HL-60 (cell line): ENCODE measurements at regions not wholly inside any gene's neighbourhood (a gene's known extent, or its start where the extent isn't known, plus 50 kb on each side); places are given as distances from the start of the nearest gene placed in this dataset.

Experiments used
- DNase-seq, 2 experiments: peaks; one replicate each; pipeline ENCODE4 v3.0.0-alpha.2; 2010 to 2020; ENCODE audit warnings: low read depth in 1 of 2, low spot score in 1 of 2
- H3K27ac ChIP-seq: fragments of 250-450 bp; sonication (Bioruptor Pico); replicated peaks from 2 replicates; pipeline ENCODE4 v1.5.1; 2020; ENCODE audit warnings: mild to moderate bottlenecking, moderate library complexity
- H3K27me3 ChIP-seq: fragments of 250-450 bp; sonication (Bioruptor Pico); 2 replicates; pipeline ENCODE4 v1.5.1; 2021; ENCODE audit warnings: mild to moderate bottlenecking, moderate library complexity; ENCODE audit not compliant: insufficient read depth, poor library complexity, severe bottlenecking
- H3K4me3 ChIP-seq: replicated peaks from 2 replicates; pipeline ENCODE4 v1.5.1; 2011; ENCODE audit warnings: mild to moderate bottlenecking, control low read depth, low read length; ENCODE audit not compliant: insufficient read depth
- CTCF ChIP-seq: IDR thresholded peaks from one replicate; pipeline ENCODE4 v1.5.1; 2011; ENCODE audit warnings: low read length, control low read depth, inconsistent platforms; ENCODE audit not compliant: insufficient read depth
- GABPA ChIP-seq: IDR thresholded peaks from 2 replicates; pipeline ENCODE4 v1.6.1; 2012; ENCODE audit warnings: low read depth
- POLR2AphosphoS5 ChIP-seq: IDR thresholded peaks from 2 replicates; pipeline ENCODE4 v1.6.1; 2012; ENCODE audit warnings: low read depth
- REST ChIP-seq: IDR thresholded peaks from 2 replicates; pipeline ENCODE4 v1.6.1; 2012; ENCODE audit warnings: low read depth; ENCODE audit not compliant: insufficient replicate concordance
- SPI1 ChIP-seq: IDR thresholded peaks from 2 replicates; pipeline ENCODE4 v1.6.1; 2012; ENCODE audit warnings: low read depth, mild to moderate bottlenecking, borderline replicate concordance

GRCh38 chr18:73879766-73880165, 267.9 kb downstream of the FBXO15 start:
- H3K4me3 ChIP-seq: no peak overlapping the region
- DNase-seq: no peak

GRCh38 chr18:73879328-73879727, 268.3 kb downstream of the FBXO15 start:
- no peak overlapping the region for H3K27ac ChIP-seq
- no peak for TF ChIP-seq REST
- TF ChIP-seq POLR2AphosphoS5: no peak
- no peak for TF ChIP-seq SPI1
- TF ChIP-seq CTCF: no peak
- no peak for TF ChIP-seq GABPA
- H3K27me3 ChIP-seq: peaks cover 3% of the 10 kb centered on the region
- no peak for DNase-seq
- no peak overlapping the region for H3K4me3 ChIP-seq

More at GRCh38 chr18:73879766-73880165, 267.9 kb downstream of the FBXO15 start:
- Histone ChIP-seq H3K27ac (no peak overlapping the region), H3K27me3 (peaks cover 3% of the 10 kb centered on the region)
- TF ChIP-seq REST (no peak), CTCF (no peak), SPI1 (no peak), GABPA (no peak), POLR2AphosphoS5 (no peak)

GRCh38 chr18:73869182-73869581, 278.5 kb downstream of the FBXO15 start:
- TF ChIP-seq REST: no peak
- TF ChIP-seq CTCF: no peak
- TF ChIP-seq POLR2AphosphoS5: no peak
- TF ChIP-seq SPI1: no peak
- TF ChIP-seq GABPA: no peak
- Histone ChIP-seq H3K27ac (no peak overlapping the region), H3K27me3 (peaks cover 3% of the 10 kb centered on the region), H3K4me3 (no peak overlapping the region)
- no peak for DNase-seq
